H1 (cell line): ENCODE measurements at regions not wholly inside any gene's neighbourhood (a gene's known extent, or its start where the extent isn't known, plus 50 kb on each side); places are given as distances from the start of the nearest gene placed in this dataset.

Experiments
- CTCF ChIA-PET: fragments of 300-600 bp; sonication (Branson Sonifier 250); formaldehyde crosslinking; loops from one replicate; lab custom pipeline; 2021; ENCODE audit not compliant: partially characterized antibody; lab: Charles Lee
- POLR2A ChIA-PET: fragments of 300-600 bp; sonication (Branson Sonifier 250); formaldehyde crosslinking; loops from one replicate; lab custom pipeline; 2021; ENCODE audit warnings: inconsistent platforms; ENCODE audit not compliant: partially characterized antibody; lab: Charles Lee
- DNase-seq, 2 experiments: peaks; one replicate each; pipeline versions ENCODE4 v3.0.0 to v3.0.0-alpha.2; 2010 to 2022; ENCODE audit warnings: low spot score in 2 of 2, low read depth in 1 of 2, mixed read lengths in 1 of 2
- FAIRE-seq: peaks from 2 replicates; lab custom pipeline; 2011; peaks lifted over from hg19 to GRCh38; lab: Jason Lieb, UNC
- H2AFZ ChIP-seq: 2 replicates; pipeline ENCODE4 v1.8.1; 2012; ENCODE audit warnings: low read length, inconsistent platforms
- H2AK5ac ChIP-seq: 2 replicates; pipeline ENCODE4 v1.6.1; 2013; ENCODE audit warnings: low read depth, low read length
- H2BK120ac ChIP-seq: replicated peaks from 2 replicates; pipeline ENCODE3; 2013; ENCODE audit warnings: low read depth, low read length, inconsistent platforms
- H2BK12ac ChIP-seq: 2 replicates; pipeline ENCODE4 v1.6.1; 2013; ENCODE audit warnings: low read depth, low read length
- H2BK15ac ChIP-seq: 2 replicates; pipeline ENCODE4 v1.6.1; 2013; ENCODE audit warnings: low read length
- H2BK20ac ChIP-seq: 2 replicates; pipeline ENCODE4 v1.6.1; 2013; ENCODE audit warnings: low read length
- H2BK5ac ChIP-seq: 2 replicates; pipeline ENCODE4 v1.6.1; 2013; ENCODE audit warnings: low read depth, low read length
- H3K14ac ChIP-seq: 2 replicates; pipeline ENCODE4 v1.6.1; 2013; ENCODE audit warnings: inconsistent platforms; ENCODE audit not compliant: insufficient read length
- H3K18ac ChIP-seq: 2 replicates; pipeline ENCODE4 v1.6.1; 2013; ENCODE audit warnings: low read length; ENCODE audit errors: extremely low read depth
- H3K23ac ChIP-seq: 2 replicates; pipeline ENCODE4 v1.6.1; 2013; ENCODE audit warnings: inconsistent platforms; ENCODE audit not compliant: insufficient read length
- H3K23me2 ChIP-seq: 2 replicates; pipeline ENCODE4 v1.6.1; 2013; ENCODE audit warnings: low read depth, low read length
- H3K27ac ChIP-seq: 2 replicates; pipeline ENCODE4 v1.6.1; 2011; ENCODE audit warnings: low read depth, low read length, inconsistent platforms
- H3K27me3 ChIP-seq, 4 experiments: replicated peaks in 1 of 4; 1 replicate in 1 of 4; 2 replicates in 3 of 4; pipeline versions ENCODE4 v1.6.1 to v1.8.1; 2011 to 2013; ENCODE audit warnings: low read length in 3 of 4, mild to moderate bottlenecking in 3 of 4, inconsistent platforms in 2 of 4, mixed read lengths in 2 of 4, moderate library complexity in 1 of 4; ENCODE audit not compliant: control insufficient read depth in 3 of 4, insufficient read depth in 3 of 4; ENCODE audit errors: extremely low read depth in 1 of 4
- H3K36me3 ChIP-seq, 4 experiments: 2 replicates each; pipeline versions ENCODE4 v1.6.1 to v1.8.1; 2011 to 2013; ENCODE audit warnings: mild to moderate bottlenecking in 4 of 4, low read length in 3 of 4, moderate library complexity in 2 of 4, control low read depth in 1 of 4, inconsistent platforms in 1 of 4; ENCODE audit not compliant: insufficient read depth in 4 of 4, control insufficient read depth in 2 of 4
- H3K4ac ChIP-seq: replicated peaks from 2 replicates; pipeline ENCODE3; 2013; ENCODE audit warnings: low read length, low read depth, mixed read lengths, inconsistent platforms; ENCODE audit not compliant: insufficient read length
- H3K4me1 ChIP-seq, 4 experiments: replicated peaks in 1 of 4; 1 replicate in 1 of 4; 2 replicates in 3 of 4; pipeline versions ENCODE4 v1.6.1 to v1.8.1; 2011 to 2013; ENCODE audit warnings: low read length in 3 of 4, inconsistent platforms in 2 of 4, mixed read lengths in 1 of 4; ENCODE audit not compliant: insufficient read depth in 4 of 4, control insufficient read depth in 3 of 4
- H3K4me2 ChIP-seq, 2 experiments: 2 replicates each; pipeline versions ENCODE4 v1.6.1 to v1.8.1; 2011 to 2013; ENCODE audit warnings: low read depth in 2 of 2, low read length in 2 of 2, control low read depth in 1 of 2, inconsistent platforms in 1 of 2, mild to moderate bottlenecking in 1 of 2; ENCODE audit not compliant: insufficient read depth in 1 of 2
- H3K4me3 ChIP-seq, 4 experiments: fragments of 200-600, 300-600 bp in 1 of 4; sonication (generic), shearing (Covaris generic), sonication (Bioruptor Twin) in 1 of 4; 2 replicates each; pipeline versions ENCODE4 v1.5.1 to v1.8.1; 2011 to 2016; ENCODE audit warnings: low read length in 4 of 4, low read depth in 3 of 4, control low read depth in 2 of 4, inconsistent platforms in 2 of 4, mild to moderate bottlenecking in 2 of 4, mixed read lengths in 1 of 4, moderate library complexity in 1 of 4; ENCODE audit not compliant: insufficient read depth in 2 of 4; ENCODE audit errors: extremely low read depth in 1 of 4
- H3K56ac ChIP-seq: replicated peaks from 2 replicates; pipeline ENCODE3; 2013; ENCODE audit warnings: low read depth, mild to moderate bottlenecking, mixed read lengths, low read length, inconsistent platforms; ENCODE audit not compliant: insufficient read length
- H3K79me1 ChIP-seq: 2 replicates; pipeline ENCODE4 v1.6.1; 2013; ENCODE audit warnings: low read depth, low read length, control low read depth
- H3K79me2 ChIP-seq, 2 experiments: 2 replicates each; pipeline versions ENCODE4 v1.6.1 to v1.8.1; 2012 to 2013; ENCODE audit warnings: low read length in 2 of 2, mild to moderate bottlenecking in 2 of 2, inconsistent platforms in 1 of 2; ENCODE audit not compliant: insufficient read depth in 2 of 2, control insufficient read depth in 1 of 2
- H3K9ac ChIP-seq, 4 experiments: replicated peaks in 1 of 4; 1 replicate in 1 of 4; 2 replicates in 3 of 4; pipeline versions ENCODE4 v1.6.1 to v1.8.1; 2011 to 2013; ENCODE audit warnings: low read depth in 3 of 4, low read length in 3 of 4, control low read depth in 2 of 4, mild to moderate bottlenecking in 2 of 4, moderate library complexity in 2 of 4, inconsistent platforms in 1 of 4; ENCODE audit errors: extremely low read depth in 1 of 4
- H3K9me3 ChIP-seq, 2 experiments: 2 replicates each; pipeline versions ENCODE4 v1.6.1 to v1.8.1; 2012 to 2013; ENCODE audit warnings: mild to moderate bottlenecking in 2 of 2, moderate library complexity in 2 of 2, control low read depth in 1 of 2, inconsistent platforms in 1 of 2, low read depth in 1 of 2, low read length in 1 of 2, mixed read lengths in 1 of 2; ENCODE audit not compliant: insufficient read depth in 2 of 2
- H4K20me1 ChIP-seq, 2 experiments: replicated peaks in 1 of 2; 2 replicates each; pipeline versions ENCODE3 to v1.8.1; 2011 to 2013; ENCODE audit warnings: inconsistent platforms in 2 of 2, low read length in 2 of 2, mild to moderate bottlenecking in 1 of 2; ENCODE audit not compliant: insufficient read depth in 2 of 2, control insufficient read depth in 1 of 2
- H4K5ac ChIP-seq: 2 replicates; pipeline ENCODE4 v1.6.1; 2013; ENCODE audit warnings: low read length, low read depth, mixed read lengths, inconsistent platforms; ENCODE audit not compliant: insufficient read length
- H4K8ac ChIP-seq: 2 replicates; pipeline ENCODE4 v1.8.0; 2013; ENCODE audit warnings: mild to moderate bottlenecking, moderate library complexity, low read length, inconsistent platforms; ENCODE audit not compliant: insufficient read depth; ENCODE audit errors: extremely low read depth
- H4K91ac ChIP-seq: replicated peaks from 2 replicates; pipeline ENCODE3; 2013; ENCODE audit warnings: low read length, mixed read lengths, inconsistent platforms; ENCODE audit not compliant: insufficient read length
- ASH2L ChIP-seq: fragments of 200-600, 300-600 bp; sonication (generic); IDR thresholded peaks from one replicate; pipeline ENCODE4 v1.7.1; 2017; ENCODE audit warnings: low read length
- CTCF ChIP-seq, 3 experiments: IDR thresholded peaks; 1 replicate in 2 of 3; 2 replicates in 1 of 3; pipeline versions ENCODE4 v1.5.1 to v1.6.1; 2011; ENCODE audit warnings: low read length in 3 of 3, mild to moderate bottlenecking in 3 of 3, inconsistent platforms in 2 of 3, low read depth in 1 of 3, moderate library complexity in 1 of 3; ENCODE audit not compliant: insufficient read depth in 1 of 3; ENCODE audit errors: control extremely low read depth in 1 of 3
- RFX5 ChIP-seq: IDR thresholded peaks from 2 replicates; pipeline ENCODE4 v1.6.1; 2011; ENCODE audit warnings: low read depth, low read length, improper control_type of control experiment, borderline replicate concordance
- WGBS, 2 experiments: shearing (Covaris generic) in 1 of 2; methylation state at CpG; one replicate each; pipeline versions ENCODE4 v1.1.6 to v1.1.7; 2013 to 2015; ENCODE audit warnings: low lambda C conversion rate in 2 of 2, mixed read lengths in 2 of 2, inconsistent platforms in 1 of 2, low coverage in 1 of 2, missing lambda C conversion rate in 1 of 2; ENCODE audit not compliant: insufficient replicate concordance in 2 of 2, insufficient coverage in 1 of 2, insufficient read length in 1 of 2; ENCODE audit errors: extremely low coverage in 1 of 2, missing lambda C conversion rate in 1 of 2; 5-methylcytosine and 5-hydroxymethylcytosine counted together

- Histone ChIP-seq H2BK12ac (no peak overlapping the region), H2BK120ac (no peak overlapping the region), H3K27me3 (no peaks in the 10 kb centered on the region), H3K27ac (no peak overlapping the region), H3K79me2 (no peaks in the 10 kb centered on the region), H3K79me1 (no peaks in the 10 kb centered on the region), H3K18ac (no peak overlapping the region), H3K4ac (no peak overlapping the region), H3K4me3 (no peak overlapping the region), H3K23ac (no peak overlapping the region), H3K36me3 (no peaks in the 10 kb centered on the region), H2BK5ac (no peak overlapping the region), H3K14ac (no peak overlapping the region), H2BK15ac (no peak overlapping the region), H2BK20ac (no peak overlapping the region), H3K4me2 (no peak overlapping the region), H4K91ac (no peak overlapping the region), H4K8ac (no peak overlapping the region), H3K56ac (no peak overlapping the region)
- WGBS, 2 experiments = 96% methylated on average over 4 of the region's 4 CpGs; no CpG with 5 or more reads in 1 of the 2 experiments
- CTCF ChIA-PET = interaction anchor here (0.6 kb wide), 1 partner anchor 1395 kb away, joined by 3 read pairs; no protein-coding TSS in a partner anchor
- FAIRE-seq = no peak
- TF ChIP-seq RFX5 (no peak), ASH2L (no peak), CTCF (IDR thresholded peaks at IDR 0.05; ENCODE audit: control extremely low read depth in 1 of 3, insufficient read depth in 1 of 3, low read depth in 1 of 3, low read length in 3 of 3) (no peak)
- TF ChIP-seq, all 59 proteins: peak for 0
- Histone ChIP-seq H3K4me1 (no peaks in the 10 kb centered on the region), H2AFZ (no peak overlapping the region), H3K9me3 (no peaks in the 10 kb centered on the region), H4K5ac (no peak overlapping the region), H2AK5ac (no peak overlapping the region), H3K23me2 (no peaks in the 10 kb centered on the region), H3K9ac (no peak overlapping the region), H4K20me1 (no peaks in the 10 kb centered on the region)
- no peak for DNase-seq
- POLR2A ChIA-PET = no interaction called here
Observed at GRCh38 chr10:4373098-4373497, 452.9 kb upstream of the AKR1E2 start.
